Transverse colon (tissue), 4 donors: ENCODE measurements at regions not wholly inside any gene's neighbourhood (a gene's known extent, or its start where the extent isn't known, plus 50 kb on each side); places are given as distances from the start of the nearest gene placed in this dataset.

Source experiments
- DNase-seq: peaks from one replicate; pipeline ENCODE4 v3.0.0-alpha.2; 2019
- H3K27ac ChIP-seq, 4 donors: fragments of 200-600 bp; sonication (generic); 2 replicates each; pipeline ENCODE4 v1.5.1; 2016 to 2018; ENCODE audit warnings: inconsistent platforms in 4 of 4
- H3K27me3 ChIP-seq: fragments of 200-600 bp; sonication (generic); 2 replicates; pipeline ENCODE4 v1.5.1; 2017; ENCODE audit warnings: inconsistent platforms
- H3K36me3 ChIP-seq, 4 donors: fragments of 200-600 bp; sonication (generic); 2 replicates each; pipeline ENCODE4 v1.5.1; 2017 to 2019; ENCODE audit warnings: inconsistent platforms in 4 of 4
- H3K4me1 ChIP-seq, 4 donors: fragments of 200-600 bp; sonication (generic); 2 replicates each; pipeline ENCODE4 v1.5.1; 2017 to 2020; ENCODE audit warnings: inconsistent platforms in 4 of 4
- H3K4me3 ChIP-seq, 4 donors: fragments of 200-600 bp; sonication (generic); 1 replicate in 1 of 4; 2 replicates in 3 of 4; pipeline versions ENCODE4 v1.5.1 to v1.6.1; 2017 to 2019; ENCODE audit warnings: inconsistent platforms in 4 of 4
- H3K9me3 ChIP-seq, 2 donors: fragments of 200-600 bp; sonication (generic); 2 replicates each; pipeline ENCODE4 v1.5.1; 2017 to 2019; ENCODE audit warnings: inconsistent platforms in 2 of 2
- CTCF ChIP-seq, 5 experiments: fragments of 200-600 bp in 3 of 5; fragments of 450-650 bp in 2 of 5; sonication (generic) in 3 of 5; IDR thresholded peaks; 1 replicate in 2 of 5; 2 replicates in 3 of 5; pipeline ENCODE4 v1.5.1; 2016 to 2017; ENCODE audit warnings: antibody characterized with exemption in 5 of 5, inconsistent platforms in 3 of 5, mild to moderate bottlenecking in 2 of 5, moderate library complexity in 1 of 5
- EP300 ChIP-seq: sonication (generic); formaldehyde crosslinking; IDR thresholded peaks from one replicate; pipeline ENCODE4 v1.6.1; 2017; ENCODE audit warnings: antibody characterized with exemption, low read depth
- POLR2A ChIP-seq: fragments of 450-650 bp; IDR thresholded peaks from one replicate; pipeline ENCODE4 v1.6.1; 2016; ENCODE audit warnings: antibody characterized with exemption, mild to moderate bottlenecking, moderate library complexity
- POLR2AphosphoS5 ChIP-seq, 3 donors: sonication (generic); formaldehyde crosslinking; IDR thresholded peaks; one replicate each; pipeline ENCODE4 v1.6.1; 2016; ENCODE audit warnings: antibody characterized with exemption in 3 of 3
- WGBS, 2 donors: methylation state at CpG; one replicate each; pipeline ENCODE4 v1.1.5; 2018; ENCODE audit warnings: low coverage in 1 of 2; 5-methylcytosine and 5-hydroxymethylcytosine counted together
- in situ Hi-C, 4 donors: fragments of 200-750 bp; cut with MboI; loops; one replicate each; pipeline versions ENCODE4 v1.15.0 to v1.15.1; 2017; ENCODE audit warnings: low sequenced_read_pairs in 3 of 4, low pct_ligation_motif_present in 1 of 4, low pct_unique_long_range_greater_than_20kb in 1 of 4
- intact Hi-C: fragments of 100-400 bp; cut with DNase I; formaldehyde crosslinking; loops from one replicate; pipeline ENCODE4 v1.15.1; 2023; ENCODE audit warnings: low total_unique reads

GRCh38 chr9:88303721-88304451 is 84.4 kb upstream of the SPIN1 start:
- DNase-seq = no peak
- WGBS, 2 donors = 63 to 74% methylated on average over 2 to 4 of the region's 4 CpGs
- Histone ChIP-seq H3K4me3 (no peak overlapping the region), H3K27me3 (no peaks in the 10 kb centered on the region), H3K27ac (no peak overlapping the region), H3K4me1 (no peaks in the 10 kb centered on the region), H3K36me3 (no peaks in the 10 kb centered on the region), H3K9me3 (no peaks in the 10 kb centered on the region)
- no peak for TF ChIP-seq POLR2A
- no peak for TF ChIP-seq CTCF (IDR thresholded peaks at IDR 0.05)
- TF ChIP-seq POLR2AphosphoS5 (IDR thresholded peaks at IDR 0.05) = no peak
- no peak for TF ChIP-seq EP300
- intact Hi-C loops (no loop called here), in situ Hi-C loops (no loop called here)

- 86 to 88% methylated on average over 5 to 7 of the region's 7 CpGs for WGBS, 2 donors
- H3K27ac ChIP-seq = no peak overlapping the region
- intact Hi-C loops = no loop called here
- no peak for DNase-seq
- H3K4me1 ChIP-seq = no peaks in the 10 kb centered on the region
- TF ChIP-seq EP300 (no peak), POLR2AphosphoS5 (IDR thresholded peaks at IDR 0.05) (no peak), POLR2A (no peak), CTCF (IDR thresholded peaks at IDR 0.05) (no peak)
- no peaks in the 10 kb centered on the region for H3K9me3 ChIP-seq
- H3K27me3 ChIP-seq = no peaks in the 10 kb centered on the region
- H3K4me3 ChIP-seq = no peak overlapping the region
- no peaks in the 10 kb centered on the region for H3K36me3 ChIP-seq
- in situ Hi-C loops = no loop called here
These were observed 85.5 kb upstream of the SPIN1 start for GRCh38 chr9:88302579-88303324.

- no peak for TF ChIP-seq CTCF (IDR thresholded peaks at IDR 0.05)
- no peak for TF ChIP-seq POLR2A
- TF ChIP-seq POLR2AphosphoS5 (IDR thresholded peaks at IDR 0.05) = no peak
- no peak for TF ChIP-seq EP300
- intact Hi-C loops = no loop called here
- Histone ChIP-seq H3K4me3 (no peak overlapping the region), H3K27me3 (no peaks in the 10 kb centered on the region), H3K36me3 (no peaks in the 10 kb centered on the region), H3K4me1 (no peaks in the 10 kb centered on the region), H3K27ac (no peak overlapping the region), H3K9me3 (no peaks in the 10 kb centered on the region)
- WGBS, 2 donors = 88 to 91% methylated on average over 8 of the region's 8 CpGs
- in situ Hi-C loops = no loop called here
- DNase-seq = no peak
These were observed 87.7 kb upstream of the SPIN1 start for GRCh38 chr9:88300556-88300955.

GRCh38 chr9:88291856-88292255 is 96.4 kb upstream of the SPIN1 start:
- in situ Hi-C loops = no loop called here
- Histone ChIP-seq H3K27me3 (no peaks in the 10 kb centered on the region), H3K36me3 (no peaks in the 10 kb centered on the region), H3K4me1 (no peaks in the 10 kb centered on the region), H3K27ac (no peak overlapping the region), H3K4me3 (no peak overlapping the region), H3K9me3 (no peaks in the 10 kb centered on the region)
- intact Hi-C loops = no loop called here
- no peak for DNase-seq
- TF ChIP-seq POLR2A = no peak
- no peak for TF ChIP-seq EP300
- 49 to 74% methylated on average over 5 of the region's 5 CpGs for WGBS, 2 donors
